Activated CD8-positive, alpha-beta T cell treated with anti-CD3 and anti-CD28 coated beads for 36 hours (primary cell): ENCODE measurements at regions not wholly inside any gene's neighbourhood (a gene's known extent, or its start where the extent isn't known, plus 50 kb on each side); places are given as distances from the start of the nearest gene placed in this dataset.

Experiments used
- ATAC-seq: fragments of 200-7000 bp; cut with Tn5 transposase; one replicate; pipeline ENCODE4 v1.10.0; 2021; ENCODE audit warnings: mild to moderate bottlenecking, moderate library complexity
- CTCF ChIA-PET: fragments of 350-600 bp; sonication (Branson Sonifier 250); formaldehyde crosslinking; loops from one replicate; lab custom pipeline; 2021; ENCODE audit warnings: antibody characterized with exemption; lab: Charles Lee
- POLR2A ChIA-PET: fragments of 350-600 bp; sonication (Branson Sonifier 250); formaldehyde crosslinking; loops from one replicate; lab custom pipeline; 2021; ENCODE audit warnings: antibody characterized with exemption; lab: Charles Lee
- DNase-seq: peaks from one replicate; pipeline ENCODE4 v3.0.0-alpha.2; 2020
- H3K27ac Mint-ChIP-seq: one replicate; pipeline ENCODE4 v1.8.0; 2021; ENCODE audit warnings: mild to moderate bottlenecking, mixed read lengths
- H3K27me3 Mint-ChIP-seq: one replicate; pipeline ENCODE4 v1.8.0; 2021; ENCODE audit warnings: mixed read lengths
- H3K36me3 Mint-ChIP-seq: one replicate; pipeline ENCODE4 v1.8.0; 2021; ENCODE audit warnings: low read depth, mixed read lengths
- H3K4me1 Mint-ChIP-seq: one replicate; pipeline ENCODE4 v1.8.0; 2021; ENCODE audit warnings: low read depth, mixed read lengths
- H3K4me3 Mint-ChIP-seq: one replicate; pipeline ENCODE4 v1.8.0; 2021; ENCODE audit warnings: mild to moderate bottlenecking, moderate library complexity, mixed read lengths
- H3K9me3 Mint-ChIP-seq: one replicate; pipeline ENCODE4 v1.8.0; 2021; ENCODE audit warnings: mixed read lengths
- CTCF ChIP-seq: fragments of 200-600 bp; IDR thresholded peaks from one replicate; pipeline ENCODE4 v1.8.0; 2022; ENCODE audit warnings: antibody characterized with exemption, mild to moderate bottlenecking
- intact Hi-C: fragments of 100-400 bp; cut with micrococcal nuclease; formaldehyde crosslinking; loops from one replicate; pipeline ENCODE4 v1.10.0; 2022

GRCh38 chr2:188158337-188159100 lies 133.2 kb upstream of the GULP1 start:
- H3K9me3 Mint-ChIP-seq = no peaks in the 10 kb centered on the region
- ChIA-PET POLR2A (no interaction called here), CTCF (no interaction called here)
- TF ChIP-seq CTCF = no peak
- H3K36me3 Mint-ChIP-seq = no peaks in the 10 kb centered on the region
- DNase-seq (no peak), ATAC-seq (no peak)
- H3K4me3 Mint-ChIP-seq = no peak overlapping the region
- H3K4me1 Mint-ChIP-seq = no peaks in the 10 kb centered on the region
- intact Hi-C loops = no loop called here
- no peaks in the 10 kb centered on the region for H3K27me3 Mint-ChIP-seq
- no peak overlapping the region for H3K27ac Mint-ChIP-seq

- CTCF ChIA-PET = no interaction called here
- no peaks in the 10 kb centered on the region for H3K36me3 Mint-ChIP-seq
- DNase-seq = no peak
- POLR2A ChIA-PET = no interaction called here
- intact Hi-C loops = no loop called here
- H3K9me3 Mint-ChIP-seq = no peaks in the 10 kb centered on the region
- H3K4me1 Mint-ChIP-seq = no peaks in the 10 kb centered on the region
- no peak overlapping the region for H3K27ac Mint-ChIP-seq
- no peaks in the 10 kb centered on the region for H3K27me3 Mint-ChIP-seq
- no peak for TF ChIP-seq CTCF
- ATAC-seq = no peak
- H3K4me3 Mint-ChIP-seq = no peak overlapping the region
Measured at GRCh38 chr2:188159484-188159883, 132.2 kb upstream of the GULP1 start.

GRCh38 chr2:188170356-188170755 lies 121.3 kb upstream of the GULP1 start:
- TF ChIP-seq CTCF = no peak
- H3K4me1 Mint-ChIP-seq = no peaks in the 10 kb centered on the region
- no peak overlapping the region for H3K4me3 Mint-ChIP-seq
- peaks cover 3% of the 10 kb centered on the region for H3K9me3 Mint-ChIP-seq
- no peak for DNase-seq
- H3K27ac Mint-ChIP-seq = no peak overlapping the region
- intact Hi-C loops = no loop called here
- ChIA-PET CTCF (no interaction called here), POLR2A (no interaction called here)
- no peaks in the 10 kb centered on the region for H3K36me3 Mint-ChIP-seq
- no peaks in the 10 kb centered on the region for H3K27me3 Mint-ChIP-seq
- no peak for ATAC-seq

GRCh38 chr2:188176620-188177019 lies 115.1 kb upstream of the GULP1 start:
- Mint-ChIP-seq H3K4me3 (no peak overlapping the region), H3K27ac (no peak overlapping the region), H3K9me3 (peaks cover 2% of the 10 kb centered on the region), H3K27me3 (no peaks in the 10 kb centered on the region), H3K4me1 (no peaks in the 10 kb centered on the region), H3K36me3 (no peaks in the 10 kb centered on the region)
- TF ChIP-seq CTCF = no peak
- POLR2A ChIA-PET = no interaction called here
- CTCF ChIA-PET = no interaction called here
- no peak for ATAC-seq
- DNase-seq = no peak
- intact Hi-C loops = no loop called here

- TF ChIP-seq CTCF = no peak
- Mint-ChIP-seq H3K27me3 (no peaks in the 10 kb centered on the region), H3K4me1 (no peaks in the 10 kb centered on the region), H3K9me3 (no peaks in the 10 kb centered on the region), H3K36me3 (no peaks in the 10 kb centered on the region), H3K27ac (no peak overlapping the region), H3K4me3 (no peak overlapping the region)
- ATAC-seq (no peak), DNase-seq (no peak)
- ChIA-PET POLR2A (no interaction called here), CTCF (no interaction called here)
- intact Hi-C loops = no loop called here
Measured at GRCh38 chr2:188181067-188181838, 110.4 kb upstream of the GULP1 start.
